Mammary epithelial cell (primary cell): ENCODE measurements at regions not wholly inside any gene's neighbourhood (a gene's known extent, or its start where the extent isn't known, plus 50 kb on each side); places are given as distances from the start of the nearest gene placed in this dataset.

ENCODE experiments used
- CTCF ChIP-seq, 2 donors: IDR thresholded peaks in 1 of 2; conservative IDR thresholded peaks in 1 of 2; 2 replicates each; pipeline ENCODE4 v1.5.1; 2011 to 2012; ENCODE audit warnings: inconsistent platforms in 2 of 2, low read length in 2 of 2, mild to moderate bottlenecking in 2 of 2, control low read depth in 1 of 2, low read depth in 1 of 2; ENCODE audit not compliant: insufficient read depth in 1 of 2; ENCODE audit errors: extremely low read depth in 1 of 2
- EZH2 ChIP-seq: IDR thresholded peaks from 2 replicates; pipeline ENCODE4 v1.6.1; 2012; ENCODE audit warnings: low read length, inconsistent platforms, borderline replicate concordance

- TF ChIP-seq EZH2 = no peak
- no peak for TF ChIP-seq CTCF (conservative IDR thresholded peaks at IDR 0.05 in 1 of 2, IDR thresholded peaks at IDR 0.05 in 1 of 2; ENCODE audit: extremely low read depth in 1 of 2, insufficient read depth in 1 of 2, low read depth in 1 of 2, low read length in 2 of 2)
Observed at GRCh38 chr7:15042285-15043065, 139.9 kb upstream of the DGKB start.
